GM19438 (cell line): ENCODE measurements at regions not wholly inside any gene's neighbourhood (a gene's known extent, or its start where the extent isn't known, plus 50 kb on each side); places are given as distances from the start of the nearest gene placed in this dataset.

ENCODE experiments used
- ATAC-seq: cut with Tn5 transposase; IDR thresholded peaks from one replicate; pipeline ENCODE4 v1.9.1; 2021; ENCODE audit warnings: low read depth; ENCODE audit not compliant: unreplicated experiment

GRCh38 chr1:83691953-83692500, 306.9 kb downstream of the TTLL7 start:
- ATAC-seq = no peak

DNA sequence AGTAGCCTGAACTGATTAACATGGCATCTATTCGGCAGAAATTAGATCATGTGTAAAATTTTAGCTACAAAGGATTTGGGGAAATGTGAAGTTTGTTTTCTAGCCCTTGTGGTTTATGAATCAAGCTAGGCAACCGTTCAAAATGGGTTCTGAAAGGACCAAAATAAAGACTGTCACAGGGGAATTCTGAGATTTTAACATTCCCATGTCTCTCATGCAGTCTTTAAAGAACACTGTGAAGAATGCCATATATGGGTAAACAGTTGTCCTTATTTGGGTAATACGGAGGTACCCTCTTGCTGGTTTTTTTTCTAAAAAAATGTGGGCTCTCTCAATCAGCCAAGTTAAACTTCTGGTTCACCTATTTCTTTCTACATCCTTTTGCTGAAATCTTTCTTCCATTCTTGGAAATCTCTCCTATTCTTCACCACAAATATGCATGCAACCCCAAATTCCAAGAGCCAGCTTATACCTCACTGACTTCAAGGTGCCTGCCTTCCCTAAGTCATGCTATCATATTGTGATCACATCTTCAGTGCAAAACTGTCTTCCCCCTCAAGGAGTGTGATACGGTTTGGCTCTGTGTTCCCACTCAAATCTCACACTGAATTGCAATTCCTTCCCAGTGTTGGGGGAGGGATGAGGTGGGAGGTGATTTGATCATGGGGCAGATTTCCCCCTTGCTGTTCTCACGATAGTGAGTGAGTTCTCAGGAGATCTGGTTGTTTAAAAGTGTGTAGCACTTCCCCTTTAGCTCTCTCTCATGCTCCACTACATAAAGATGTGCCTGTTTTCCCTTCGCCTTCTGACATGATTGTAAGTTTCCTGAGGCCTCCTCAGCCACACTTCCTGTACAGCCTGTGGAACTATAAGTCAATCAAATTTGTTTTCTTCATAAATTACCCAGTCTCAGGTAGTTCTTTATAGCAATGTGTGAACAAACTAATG, 308.7 kb downstream of the TTLL7 start:
- ATAC-seq = no peak

GRCh38 chr1:83682132-83682531, 316.8 kb downstream of the TTLL7 start:
- ATAC-seq = no peak

GRCh38 chr1:83676106-83676505, 322.8 kb downstream of the TTLL7 start:
- ATAC-seq = no peak

DNA sequence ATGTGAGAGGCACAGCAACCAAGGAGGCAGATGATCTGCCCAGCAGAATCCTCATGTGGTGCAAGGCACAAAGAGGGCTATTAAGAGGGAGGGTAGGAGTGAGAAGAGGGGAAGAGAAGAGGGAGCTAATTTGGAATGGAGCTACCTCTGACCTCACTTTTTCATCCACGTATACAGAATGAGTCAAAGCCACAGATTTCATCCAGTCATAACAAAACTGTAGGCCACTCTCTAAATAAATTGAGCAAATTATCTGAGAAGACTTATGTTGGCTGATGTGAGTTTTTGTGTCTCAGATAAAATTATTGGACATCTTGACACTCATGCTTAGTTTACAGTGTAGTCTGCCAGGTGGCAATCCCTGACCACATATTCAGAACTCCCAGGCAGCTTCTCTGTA, 325.6 kb downstream of the TTLL7 start:
- no peak for ATAC-seq

- no peak for ATAC-seq
These were observed 327.3 kb downstream of the TTLL7 start for GRCh38 chr1:83671586-83671985.

DNA sequence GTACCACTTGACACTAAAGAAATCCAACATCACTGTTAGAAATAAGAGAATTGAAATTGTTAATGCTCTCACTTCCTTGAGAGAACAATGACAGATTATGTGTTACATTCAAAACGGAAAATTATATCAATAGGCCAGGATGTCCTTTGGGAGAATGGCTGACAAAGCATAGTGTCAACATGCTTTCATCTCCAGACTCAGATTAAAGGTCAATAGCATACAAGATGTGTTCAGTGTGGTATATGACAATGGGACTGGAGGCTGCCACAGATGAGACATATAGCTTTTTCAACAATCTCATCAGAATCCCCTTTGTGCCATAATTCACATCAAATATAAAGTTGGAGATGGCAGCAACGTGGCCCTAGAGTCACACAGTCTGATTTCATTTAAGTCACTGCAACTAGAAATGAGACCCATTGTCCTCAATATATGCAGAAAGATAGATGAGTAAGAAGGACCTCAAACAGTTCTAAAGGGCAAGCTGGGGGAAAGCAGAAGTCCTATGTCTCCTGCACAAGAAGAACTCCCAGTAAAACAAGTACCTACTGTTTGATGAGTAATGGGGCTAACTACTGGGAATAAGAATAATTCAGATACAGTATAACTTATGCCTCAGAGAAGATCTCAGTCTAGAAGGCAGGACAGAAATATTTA, 327.9 kb downstream of the TTLL7 start:
- ATAC-seq = no peak

- no peak for ATAC-seq
These were observed 357.0 kb downstream of the TTLL7 start for GRCh38 chr1:83641796-83642443.

- no peak for ATAC-seq
These were observed 357.7 kb downstream of the TTLL7 start for GRCh38 chr1:83641206-83641658.

- ATAC-seq = no peak
These were observed 359.1 kb downstream of the TTLL7 start for GRCh38 chr1:83639785-83640184.

- ATAC-seq = no peak
These were observed 361.3 kb downstream of the TTLL7 start for GRCh38 chr1:83637586-83637985.

DNA sequence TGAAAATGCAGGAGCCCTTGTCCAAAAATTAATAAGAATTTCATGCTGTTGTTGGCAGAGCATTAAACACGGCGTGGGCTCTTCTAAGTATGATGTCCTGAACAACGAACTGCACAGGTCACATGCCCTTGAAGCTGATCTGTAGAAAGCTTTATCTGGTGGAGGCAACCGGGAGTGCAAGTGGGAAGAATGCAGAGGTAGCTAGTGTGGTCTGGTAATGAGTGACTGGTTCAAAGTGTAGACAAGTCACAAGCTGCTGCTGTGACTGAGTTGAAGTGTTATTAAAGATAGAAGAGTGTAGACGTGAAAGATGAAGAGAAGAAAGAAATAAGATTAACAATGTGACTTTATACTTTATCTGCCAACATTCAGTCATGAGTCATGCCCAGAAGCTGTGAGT, 361.9 kb downstream of the TTLL7 start:
- ATAC-seq = no peak

GRCh38 chr1:83632906-83633305, 366.0 kb downstream of the TTLL7 start:
- ATAC-seq = no peak

DNA sequence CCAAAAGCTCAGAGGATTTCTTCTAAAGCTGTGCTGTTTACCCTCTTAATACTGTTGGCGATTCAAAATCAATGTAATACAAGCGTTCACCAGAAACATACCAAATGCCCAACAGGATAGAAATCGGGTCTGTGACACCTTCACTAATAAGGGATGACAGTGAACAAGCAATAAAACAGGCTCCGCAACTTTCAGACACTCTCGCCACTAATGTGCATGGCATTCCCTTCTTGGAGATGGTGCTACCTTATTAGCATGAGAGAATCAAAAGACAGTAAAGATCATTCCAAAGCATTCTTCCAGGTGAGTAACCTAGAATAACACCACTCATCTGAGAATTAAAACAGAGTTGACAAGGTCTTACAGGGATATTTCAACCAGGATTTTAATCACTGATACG, 367.1 kb downstream of the TTLL7 start:
- ATAC-seq = no peak

- ATAC-seq = no peak
These were observed 371.9 kb downstream of the TTLL7 start for GRCh38 chr1:83627045-83627444.

DNA sequence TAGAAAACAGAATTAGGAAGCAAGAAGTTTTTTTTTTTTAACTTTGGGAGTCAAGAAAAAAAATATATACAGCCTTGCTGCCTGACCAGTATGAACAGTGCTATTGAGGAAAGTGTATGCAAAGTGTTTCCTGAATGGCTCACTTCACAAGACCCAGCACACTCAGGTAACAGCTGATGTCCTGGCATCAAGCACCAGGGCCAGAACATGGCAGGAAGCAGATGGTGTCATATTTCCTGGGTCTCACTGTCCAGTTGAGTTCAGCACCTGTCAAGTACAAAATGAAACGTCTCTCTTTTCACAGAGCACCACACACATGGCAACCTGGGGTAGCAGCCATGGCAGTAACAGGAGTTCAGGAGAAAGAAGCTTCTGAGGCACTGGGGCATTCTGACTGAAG, 372.3 kb downstream of the TTLL7 start:
- no peak for ATAC-seq

GRCh38 chr1:83625646-83626045, 373.3 kb downstream of the TTLL7 start:
- ATAC-seq = no peak

GRCh38 chr1:83620016-83620415, 378.9 kb downstream of the TTLL7 start:
- ATAC-seq = no peak

- ATAC-seq = no peak
These were observed 379.6 kb downstream of the TTLL7 start for GRCh38 chr1:83619170-83619896.

DNA sequence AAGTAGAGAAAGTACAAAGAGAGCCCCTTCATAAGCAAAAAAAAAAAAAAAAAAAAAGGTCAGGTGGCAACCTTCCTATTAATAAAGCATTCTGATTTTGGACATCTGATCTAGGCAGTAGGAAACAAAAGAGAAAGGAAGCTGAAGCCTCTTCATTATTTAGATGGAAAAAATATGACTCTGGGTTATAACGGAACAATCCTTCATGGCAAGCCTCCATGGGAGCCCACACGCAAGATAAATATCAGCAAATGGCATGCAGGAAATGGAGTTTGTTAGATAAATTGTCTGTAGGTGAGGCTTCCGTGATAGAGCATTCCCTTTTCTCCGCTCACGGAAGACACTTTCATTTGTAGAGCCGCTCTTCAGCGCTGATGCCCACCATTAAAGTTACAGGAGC, 381.0 kb downstream of the TTLL7 start:
- no peak for ATAC-seq
